ENCODE measurements at regions not wholly inside any gene's neighbourhood (a gene's known extent, or its start where the extent isn't known, plus 50 kb on each side); places are given as distances from the start of the nearest gene placed in this dataset.
"Not testable (repeated sequence)": the region's sequence is repeated elsewhere in the genome, so short reads cannot be mapped to it uniquely, and the experiment has no call there.

DNA sequence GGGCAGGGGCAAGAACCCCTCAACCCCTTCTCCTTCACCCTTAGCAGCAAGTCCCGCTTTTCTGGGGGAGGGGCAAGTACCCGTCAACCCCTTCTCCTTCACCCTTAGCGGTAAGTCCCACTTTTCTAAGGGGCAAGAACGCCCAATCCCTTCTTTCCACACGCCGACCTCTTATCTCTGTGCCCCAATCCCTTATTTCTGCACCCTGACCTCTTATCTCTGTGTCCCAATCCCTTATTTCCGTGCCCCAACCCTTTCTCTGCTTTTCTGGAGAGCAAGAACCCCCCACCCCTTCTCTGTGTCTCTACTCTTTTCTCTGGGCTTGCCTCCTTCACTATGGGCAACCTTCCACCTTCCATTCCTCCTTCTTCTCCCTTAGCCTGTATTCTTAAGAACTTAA, 225.0 kb upstream of the DUSP10 start:
- not testable (repeated sequence) for TF ChIP-seq FOXK2 (IDR thresholded peaks at IDR 0.05); NFRKB (IDR thresholded peaks at IDR 0.05); ZNF384 (IDR thresholded peaks at IDR 0.05); BHLHE40 (IDR thresholded peaks at IDR 0.05; ENCODE audit: borderline replicate concordance); FOXA1 (IDR thresholded peaks at IDR 0.05); SUZ12 (IDR thresholded peaks at IDR 0.05); SP1 (IDR thresholded peaks at IDR 0.05); ARNT (IDR thresholded peaks at IDR 0.05); HDGF (IDR thresholded peaks at IDR 0.05; ENCODE audit: borderline replicate concordance); LEF1 (IDR thresholded peaks at IDR 0.05; ENCODE audit: borderline replicate concordance); L3MBTL2 (conservative IDR thresholded peaks at IDR 0.05)
